ENCODE measurements at regions not wholly inside any gene's neighbourhood (a gene's known extent, or its start where the extent isn't known, plus 50 kb on each side); places are given as distances from the start of the nearest gene placed in this dataset.
"Not testable (repeated sequence)": the region's sequence is repeated elsewhere in the genome, so short reads cannot be mapped to it uniquely, and the experiment has no call there.

GRCh38 chr5:39534690-39535089, 109.9 kb upstream of the DAB2 start:
- no peak overlapping the region for H3K4me3 ChIP-seq (ENCODE audit: low read depth, low read length)
- no peak for DNase-seq (ENCODE audit: low read depth)

DNA sequence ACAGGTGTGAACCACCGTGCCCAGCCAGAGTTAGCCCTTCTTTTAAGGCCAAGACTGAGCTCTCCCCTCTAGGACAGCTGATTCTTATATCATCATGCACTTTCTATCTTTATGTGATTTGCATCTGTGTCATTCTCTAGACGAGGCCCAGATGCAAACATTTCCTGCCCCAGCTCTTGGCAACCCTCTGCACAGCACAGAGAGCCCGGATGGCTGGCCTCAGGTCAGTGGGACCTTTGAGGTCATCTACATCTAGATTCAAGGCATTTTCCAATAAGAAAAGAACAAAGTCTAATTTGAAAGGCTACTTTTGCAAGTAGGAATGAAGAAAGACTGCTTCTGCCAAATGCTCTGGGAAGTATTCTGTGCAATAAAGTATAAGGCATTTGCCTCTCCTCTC, 109.0 kb upstream of the DAB2 start:
- DNase-seq (ENCODE audit: low read depth): no peak
- no peak overlapping the region for H3K4me3 ChIP-seq (ENCODE audit: low read depth, low read length)

- no peak overlapping the region for H3K4me3 ChIP-seq (ENCODE audit: low read depth, low read length)
- DNase-seq (ENCODE audit: low read depth): no peak
These were observed 107.7 kb upstream of the DAB2 start for GRCh38 chr5:39532511-39532910.

- no peak overlapping the region for H3K4me3 ChIP-seq (ENCODE audit: low read depth, low read length)
- DNase-seq (ENCODE audit: low read depth): no peak
These were observed 106.5 kb upstream of the DAB2 start for GRCh38 chr5:39531306-39531705.

- no peak for DNase-seq (ENCODE audit: low read depth)
- no peak overlapping the region for H3K4me3 ChIP-seq (ENCODE audit: low read depth, low read length)
These were observed 102.2 kb upstream of the DAB2 start for GRCh38 chr5:39526914-39527477.

GRCh38 chr5:39525781-39526180, 101.0 kb upstream of the DAB2 start:
- not testable (repeated sequence) for H3K4me3 ChIP-seq (ENCODE audit: low read depth, low read length); DNase-seq (ENCODE audit: low read depth)

GRCh38 chr5:39525271-39525670, 100.5 kb upstream of the DAB2 start:
- no peak for DNase-seq (ENCODE audit: low read depth)
- no peak overlapping the region for H3K4me3 ChIP-seq (ENCODE audit: low read depth, low read length)

- no peak overlapping the region for H3K4me3 ChIP-seq (ENCODE audit: low read depth, low read length)
- no peak for DNase-seq (ENCODE audit: low read depth)
These were observed 99.0 kb upstream of the DAB2 start for GRCh38 chr5:39523821-39524220.

- DNase-seq (ENCODE audit: low read depth): no peak
- H3K4me3 ChIP-seq (ENCODE audit: low read depth, low read length): no peak overlapping the region
These were observed 97.3 kb upstream of the DAB2 start for GRCh38 chr5:39521940-39522590.

- no peak for DNase-seq (ENCODE audit: low read depth)
- no peak overlapping the region for H3K4me3 ChIP-seq (ENCODE audit: low read depth, low read length)
These were observed 96.5 kb upstream of the DAB2 start for GRCh38 chr5:39521098-39521860.

GRCh38 chr5:39520232-39520572, 95.4 kb upstream of the DAB2 start:
- no peak overlapping the region for H3K4me3 ChIP-seq (ENCODE audit: low read depth, low read length)
- DNase-seq (ENCODE audit: low read depth): peak; percentile 82

- DNase-seq (ENCODE audit: low read depth): peak; percentile 64
These were observed 94.9 kb upstream of the DAB2 start for GRCh38 chr5:39519566-39520231.

GRCh38 chr5:39519079-39519478, 94.3 kb upstream of the DAB2 start:
- no peak overlapping the region for H3K4me3 ChIP-seq (ENCODE audit: low read depth, low read length)

More at GRCh38 chr5:39519566-39520231, 94.9 kb upstream of the DAB2 start:
- H3K4me3 ChIP-seq (ENCODE audit: low read depth, low read length): no peak overlapping the region

GRCh38 chr5:39518516-39518915, 93.7 kb upstream of the DAB2 start:
- peak; percentile 73 for DNase-seq (ENCODE audit: low read depth)
- no peak overlapping the region for H3K4me3 ChIP-seq (ENCODE audit: low read depth, low read length)

More at GRCh38 chr5:39519079-39519478, 94.3 kb upstream of the DAB2 start:
- DNase-seq (ENCODE audit: low read depth): no peak

DNA sequence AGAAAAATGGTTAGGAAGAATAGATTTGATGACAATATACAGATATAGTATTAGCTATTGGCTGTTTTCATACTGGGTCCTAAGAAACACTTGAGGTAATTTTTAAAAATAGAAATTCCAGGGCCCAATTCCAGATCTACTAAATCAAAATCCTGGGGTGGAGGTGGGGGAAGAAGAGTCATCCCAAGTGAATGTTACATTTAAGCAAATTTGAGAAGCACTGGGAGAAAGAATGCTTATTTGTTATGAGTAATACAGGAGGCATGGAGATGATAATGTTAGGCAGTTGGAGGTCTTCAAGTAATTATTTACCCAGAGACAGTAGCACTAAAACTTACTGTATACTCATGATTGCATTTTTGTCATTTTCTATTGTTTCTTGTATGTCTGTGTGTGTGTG, 93.0 kb upstream of the DAB2 start:
- peak; percentile 75 for DNase-seq (ENCODE audit: low read depth)
- H3K4me3 ChIP-seq (ENCODE audit: low read depth, low read length): no peak overlapping the region

DNA sequence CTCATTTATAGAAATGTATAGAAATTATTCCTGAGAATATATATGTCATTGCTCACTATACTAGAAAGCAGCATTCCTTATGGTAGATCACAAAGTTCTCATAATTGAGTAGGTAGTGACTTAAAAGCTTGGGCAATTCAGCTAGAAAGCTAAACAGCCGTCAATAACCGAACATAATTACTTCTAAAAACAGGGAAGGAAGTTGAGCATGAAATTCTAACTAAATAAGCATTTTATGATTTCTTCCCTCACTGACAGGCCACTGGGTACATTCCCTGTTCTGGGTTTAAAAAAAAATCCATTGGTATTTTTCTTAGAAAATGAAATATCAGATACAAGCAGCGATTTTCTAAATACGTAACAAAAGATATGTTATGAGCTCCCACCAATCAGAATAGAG, 91.1 kb upstream of the DAB2 start:
- no peak overlapping the region for H3K4me3 ChIP-seq (ENCODE audit: low read depth, low read length)

GRCh38 chr5:39513236-39513635, 88.5 kb upstream of the DAB2 start:
- no peak overlapping the region for H3K4me3 ChIP-seq (ENCODE audit: low read depth, low read length)
- DNase-seq (ENCODE audit: low read depth): no peak

More for the DNA sequence above, 91.1 kb upstream of the DAB2 start:
- no peak for DNase-seq (ENCODE audit: low read depth)

DNA sequence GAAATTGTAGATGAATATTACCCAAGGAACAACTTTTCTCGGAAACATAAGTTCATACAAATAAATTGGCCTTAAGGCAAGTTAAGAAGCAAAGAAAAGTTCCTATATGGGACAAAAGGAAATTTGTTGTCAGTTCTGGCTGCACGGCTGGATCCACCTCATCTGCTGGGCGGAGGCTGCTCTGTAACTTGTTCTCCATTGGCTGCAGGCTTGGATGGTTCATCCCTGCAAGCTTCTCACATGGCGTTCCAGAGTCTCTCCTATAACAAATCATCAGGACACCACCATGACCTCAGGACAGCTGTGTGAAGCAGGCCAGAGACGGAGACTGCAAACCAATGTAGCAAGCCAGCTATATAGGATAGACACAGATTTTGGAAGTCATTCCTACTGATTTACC, 81.4 kb upstream of the DAB2 start:
- no peak for DNase-seq (ENCODE audit: low read depth)
- no peak overlapping the region for H3K4me3 ChIP-seq (ENCODE audit: low read depth, low read length)

DNA sequence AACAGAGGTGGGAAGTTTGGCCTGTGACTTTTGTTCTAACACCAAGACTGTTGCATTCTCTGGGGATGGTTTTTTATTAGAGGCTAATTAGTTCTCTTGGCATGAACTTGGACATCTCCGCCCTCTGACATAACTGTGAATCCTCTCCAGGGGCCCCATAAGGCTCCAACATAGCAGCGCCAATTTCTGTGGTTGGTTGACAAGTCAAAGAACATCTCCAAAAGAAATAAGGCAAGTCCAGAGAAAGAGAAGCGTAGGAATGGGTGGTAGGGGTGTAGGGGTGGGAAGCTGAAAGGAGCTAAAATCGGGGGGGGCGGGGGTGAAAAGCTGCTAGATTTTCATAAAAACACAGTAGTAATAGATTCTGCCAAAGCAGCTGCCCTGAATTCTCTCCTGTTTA, 81.0 kb upstream of the DAB2 start:
- DNase-seq (ENCODE audit: low read depth): no peak
- no peak overlapping the region for H3K4me3 ChIP-seq (ENCODE audit: low read depth, low read length)

GRCh38 chr5:39505363-39505762, 80.6 kb upstream of the DAB2 start:
- no peak overlapping the region for H3K4me3 ChIP-seq (ENCODE audit: low read depth, low read length)
- DNase-seq (ENCODE audit: low read depth): no peak

Data from skeletal muscle cell (primary cell).